Panc1 (cell line): ENCODE measurements at regions not wholly inside any gene's neighbourhood (a gene's known extent, or its start where the extent isn't known, plus 50 kb on each side); places are given as distances from the start of the nearest gene placed in this dataset.
"Not testable (repeated sequence)": the region's sequence is repeated elsewhere in the genome, so short reads cannot be mapped to it uniquely, and the experiment has no call there.

Experiments
- CTCF ChIP-seq: fragments of 450-650 bp; IDR thresholded peaks from 2 replicates; pipeline ENCODE4 v1.5.1; 2017; ENCODE audit warnings: mild to moderate bottlenecking
- POLR2AphosphoS5 ChIP-seq: IDR thresholded peaks from 2 replicates; pipeline ENCODE4 v1.6.1; 2012; ENCODE audit warnings: mild to moderate bottlenecking, low read depth, low read length, moderate library complexity
- REST ChIP-seq, 2 experiments: IDR thresholded peaks; 2 replicates each; pipeline ENCODE4 v1.6.1; 2011 to 2012; ENCODE audit warnings: low read depth in 2 of 2, control low read depth in 1 of 2, low read length in 1 of 2, mild to moderate bottlenecking in 1 of 2, moderate library complexity in 1 of 2; ENCODE audit not compliant: insufficient read depth in 1 of 2
- SIN3A ChIP-seq: IDR thresholded peaks from 2 replicates; pipeline ENCODE4 v1.6.1; 2012; ENCODE audit warnings: low read depth, mild to moderate bottlenecking, low read length, moderate library complexity, borderline replicate concordance; ENCODE audit not compliant: insufficient read depth

GRCh38 chr5:152606050-152606449 is 201.0 kb upstream of the NMUR2 start:
- TF ChIP-seq REST (IDR thresholded peaks at IDR 0.05; ENCODE audit: insufficient read depth in 1 of 2, low read depth in 2 of 2, low read length in 1 of 2); POLR2AphosphoS5; CTCF; SIN3A: not testable (repeated sequence)
